Natural killer cell treated with Interleukin-12 subunit alpha and Interleukin-12 subunit beta and Interleukin-15 and Interleukin-18, amount 100 ng/mL, for 72 hours (primary cell): ENCODE measurements at regions not wholly inside any gene's neighbourhood (a gene's known extent, or its start where the extent isn't known, plus 50 kb on each side); places are given as distances from the start of the nearest gene placed in this dataset.

Source experiments
- ATAC-seq, 2 donors: fragments of 150-1000 bp; cut with Tn5 transposase in 1 of 2; sonication (Bioruptor Pico), chemical (Tn5 transposase) in 1 of 2; 2 replicates each; pipeline ENCODE4 v1.10.0; 2021
- DNase-seq: peaks from one replicate; pipeline ENCODE4 v3.0.0; 2022; ENCODE audit warnings: low spot score
- H3K27ac Mint-ChIP-seq, 2 donors: 1 replicate in 1 of 2; 2 replicates in 1 of 2; pipeline ENCODE4 v1.8.0; 2022; ENCODE audit warnings: mixed read lengths in 2 of 2, mild to moderate bottlenecking in 1 of 2, moderate library complexity in 1 of 2
- H3K27me3 Mint-ChIP-seq, 2 donors: 1 replicate in 1 of 2; 2 replicates in 1 of 2; pipeline ENCODE4 v1.8.0; 2022; ENCODE audit warnings: mixed read lengths in 2 of 2
- H3K36me3 Mint-ChIP-seq: one replicate; pipeline ENCODE4 v1.8.0; 2022; ENCODE audit warnings: mixed read lengths
- H3K4me1 Mint-ChIP-seq, 2 donors: 1 replicate in 1 of 2; 2 replicates in 1 of 2; pipeline ENCODE4 v1.8.0; 2022; ENCODE audit warnings: low read depth in 2 of 2, mixed read lengths in 2 of 2, mild to moderate bottlenecking in 1 of 2
- H3K4me3 Mint-ChIP-seq: one replicate; pipeline ENCODE4 v1.8.0; 2022; ENCODE audit warnings: mixed read lengths
- H3K9me3 Mint-ChIP-seq: 2 replicates; pipeline ENCODE4 v1.8.0; 2022; ENCODE audit warnings: mixed read lengths

GRCh38 chr18:70464343-70465114 is 175.7 kb downstream of the SOCS6 start:
- Mint-ChIP-seq H3K27ac (no peak overlapping the region), H3K9me3 (no peaks in the 10 kb centered on the region), H3K36me3 (no peaks in the 10 kb centered on the region), H3K4me3 (peak overlapping the region; percentile 51), H3K27me3 (peaks cover 5 to 29% of the 10 kb centered on the region in 2 donors), H3K4me1 (peaks cover 0 to 4% of the 10 kb centered on the region in 2 donors)
- DNase-seq (no peak), ATAC-seq (peak in 1 of 2 donors; percentile 74)

GRCh38 chr18:70463085-70463484 is 174.2 kb downstream of the SOCS6 start:
- Mint-ChIP-seq H3K9me3 (no peaks in the 10 kb centered on the region), H3K27me3 (peaks cover 5 to 29% of the 10 kb centered on the region in 2 donors), H3K4me1 (peaks cover 0 to 4% of the 10 kb centered on the region in 2 donors), H3K4me3 (no peak overlapping the region), H3K27ac (no peak overlapping the region), H3K36me3 (no peaks in the 10 kb centered on the region)
- DNase-seq (no peak), ATAC-seq (no peak)

GRCh38 chr18:70462078-70462439 is 173.2 kb downstream of the SOCS6 start:
- H3K36me3 Mint-ChIP-seq, result no peaks in the 10 kb centered on the region
- no peak overlapping the region for H3K27ac Mint-ChIP-seq
- no peaks in the 10 kb centered on the region for H3K9me3 Mint-ChIP-seq
- no peak for DNase-seq
- H3K27me3 Mint-ChIP-seq, result peaks cover 5 to 29% of the 10 kb centered on the region in 2 donors
- no peak overlapping the region for H3K4me3 Mint-ChIP-seq
- peaks cover 0 to 4% of the 10 kb centered on the region in 2 donors for H3K4me1 Mint-ChIP-seq
- ATAC-seq, result no peak

GRCh38 chr18:70461323-70462077 is 172.7 kb downstream of the SOCS6 start:
- Mint-ChIP-seq H3K4me3 (no peak overlapping the region), H3K36me3 (no peaks in the 10 kb centered on the region), H3K4me1 (peaks cover 0 to 4% of the 10 kb centered on the region in 2 donors), H3K9me3 (no peaks in the 10 kb centered on the region), H3K27me3 (peaks cover 5 to 29% of the 10 kb centered on the region in 2 donors), H3K27ac (no peak overlapping the region)
- DNase-seq (no peak), ATAC-seq (no peak)

GRCh38 chr18:70459731-70460130 is 170.9 kb downstream of the SOCS6 start:
- peaks cover 0 to 2% of the 10 kb centered on the region in 2 donors for H3K4me1 Mint-ChIP-seq
- no peak for ATAC-seq
- no peak overlapping the region for H3K27ac Mint-ChIP-seq
- no peaks in the 10 kb centered on the region for H3K9me3 Mint-ChIP-seq
- H3K4me3 Mint-ChIP-seq, result no peak overlapping the region
- H3K36me3 Mint-ChIP-seq, result no peaks in the 10 kb centered on the region
- DNase-seq, result no peak
- peaks cover 4 to 27% of the 10 kb centered on the region in 2 donors for H3K27me3 Mint-ChIP-seq

GRCh38 chr18:70459251-70459650 is 170.4 kb downstream of the SOCS6 start:
- Mint-ChIP-seq H3K4me3 (no peak overlapping the region), H3K36me3 (no peaks in the 10 kb centered on the region), H3K27me3 (peaks cover 2 to 22% of the 10 kb centered on the region in 2 donors), H3K9me3 (no peaks in the 10 kb centered on the region), H3K27ac (no peak overlapping the region), H3K4me1 (no peaks in the 10 kb centered on the region)
- no peak for ATAC-seq
- DNase-seq, result no peak

- ATAC-seq, result no peak
- Mint-ChIP-seq H3K27me3 (peaks cover 0 to 8% of the 10 kb centered on the region in 2 donors), H3K27ac (no peak overlapping the region), H3K36me3 (no peaks in the 10 kb centered on the region), H3K9me3 (no peaks in the 10 kb centered on the region), H3K4me1 (no peaks in the 10 kb centered on the region), H3K4me3 (no peak overlapping the region)
- DNase-seq, result no peak
Measured at GRCh38 chr18:70457788-70458187, 168.9 kb downstream of the SOCS6 start.

- peaks cover 0 to 8% of the 10 kb centered on the region in 2 donors for H3K27me3 Mint-ChIP-seq
Measured at GRCh38 chr18:70457223-70457622, 168.4 kb downstream of the SOCS6 start.

GRCh38 chr18:70456376-70456775 is 167.5 kb downstream of the SOCS6 start:
- ATAC-seq (no peak), DNase-seq (no peak)
- Mint-ChIP-seq H3K27ac (no peak overlapping the region), H3K27me3 (peaks cover 2 to 4% of the 10 kb centered on the region in 2 donors), H3K4me3 (no peak overlapping the region), H3K4me1 (no peaks in the 10 kb centered on the region), H3K36me3 (no peaks in the 10 kb centered on the region), H3K9me3 (no peaks in the 10 kb centered on the region)

More at GRCh38 chr18:70457223-70457622, 168.4 kb downstream of the SOCS6 start:
- H3K4me1 Mint-ChIP-seq, result no peaks in the 10 kb centered on the region
- H3K9me3 Mint-ChIP-seq, result no peaks in the 10 kb centered on the region
- no peak overlapping the region for H3K27ac Mint-ChIP-seq
- H3K36me3 Mint-ChIP-seq, result no peaks in the 10 kb centered on the region
- ATAC-seq (no peak), DNase-seq (no peak)
- no peak overlapping the region for H3K4me3 Mint-ChIP-seq

- DNase-seq (no peak), ATAC-seq (no peak)
- Mint-ChIP-seq H3K9me3 (no peaks in the 10 kb centered on the region), H3K27ac (no peak overlapping the region), H3K36me3 (no peaks in the 10 kb centered on the region), H3K27me3 (peaks cover 4 to 6% of the 10 kb centered on the region in 2 donors), H3K4me1 (no peaks in the 10 kb centered on the region), H3K4me3 (no peak overlapping the region)
Measured at GRCh38 chr18:70455731-70456130, 166.9 kb downstream of the SOCS6 start.

GRCh38 chr18:70454704-70455322 is 166.0 kb downstream of the SOCS6 start:
- H3K27me3 Mint-ChIP-seq, result peaks cover 4 to 6% of the 10 kb centered on the region in 2 donors
- DNase-seq (no peak), ATAC-seq (no peak)
- no peak overlapping the region for H3K4me3 Mint-ChIP-seq
- H3K36me3 Mint-ChIP-seq, result no peaks in the 10 kb centered on the region
- H3K4me1 Mint-ChIP-seq, result no peaks in the 10 kb centered on the region
- no peak overlapping the region for H3K27ac Mint-ChIP-seq
- H3K9me3 Mint-ChIP-seq, result no peaks in the 10 kb centered on the region

- no peak for ATAC-seq
- no peak overlapping the region for H3K27ac Mint-ChIP-seq
- no peaks in the 10 kb centered on the region for H3K36me3 Mint-ChIP-seq
- no peaks in the 10 kb centered on the region for H3K4me1 Mint-ChIP-seq
- H3K9me3 Mint-ChIP-seq, result no peaks in the 10 kb centered on the region
- H3K27me3 Mint-ChIP-seq, result peaks cover 4 to 6% of the 10 kb centered on the region in 2 donors
- no peak for DNase-seq
- no peak overlapping the region for H3K4me3 Mint-ChIP-seq
Measured at GRCh38 chr18:70453058-70453775, 164.4 kb downstream of the SOCS6 start.

- H3K4me1 Mint-ChIP-seq, result no peaks in the 10 kb centered on the region
- DNase-seq, result no peak
- H3K9me3 Mint-ChIP-seq, result no peaks in the 10 kb centered on the region
- H3K27ac Mint-ChIP-seq, result no peak overlapping the region
- no peaks in the 10 kb centered on the region for H3K36me3 Mint-ChIP-seq
- H3K4me3 Mint-ChIP-seq, result no peak overlapping the region
- H3K27me3 Mint-ChIP-seq, result peaks cover 4 to 6% of the 10 kb centered on the region in 2 donors
- ATAC-seq, result no peak
Measured at GRCh38 chr18:70452501-70452900, 163.7 kb downstream of the SOCS6 start.
